Progenitor cell of endocrine pancreas (in vitro differentiated cells): ENCODE measurements at regions not wholly inside any gene's neighbourhood (a gene's known extent, or its start where the extent isn't known, plus 50 kb on each side); places are given as distances from the start of the nearest gene placed in this dataset.
A peak's percentile ranks its signal among the peaks of the same experiment; 100 is the strongest.

Experiments
- DNase-seq: peaks from one replicate; pipeline ENCODE4 v3.0.0; 2021; ENCODE audit warnings: low spot score; ENCODE audit not compliant: unreplicated experiment
- H3K27ac Mint-ChIP-seq: 2 replicates; pipeline ENCODE4 v1.8.0; 2021; ENCODE audit warnings: mild to moderate bottlenecking, moderate library complexity, mixed read lengths
- H3K27me3 Mint-ChIP-seq: 2 replicates; pipeline ENCODE4 v1.8.0; 2021; ENCODE audit warnings: mixed read lengths
- H3K36me3 Mint-ChIP-seq: 2 replicates; pipeline ENCODE4 v1.8.0; 2022; ENCODE audit warnings: mixed read lengths; ENCODE audit not compliant: insufficient read depth
- H3K4me1 Mint-ChIP-seq: 2 replicates; pipeline ENCODE4 v1.8.0; 2021; ENCODE audit warnings: low read depth, mixed read lengths
- H3K4me3 Mint-ChIP-seq: 2 replicates; pipeline ENCODE4 v1.8.0; 2021; ENCODE audit warnings: low read depth, mild to moderate bottlenecking, moderate library complexity, mixed read lengths
- H3K9me3 Mint-ChIP-seq: 2 replicates; pipeline ENCODE4 v1.8.0; 2021; ENCODE audit warnings: low read depth, mixed read lengths
- CTCF ChIP-seq: fragments of 200-600 bp; sonication (generic); IDR thresholded peaks from one replicate; pipeline ENCODE4 v1.5.0; 2021; ENCODE audit warnings: antibody characterized with exemption, mild to moderate bottlenecking; ENCODE audit not compliant: unreplicated experiment

DNA sequence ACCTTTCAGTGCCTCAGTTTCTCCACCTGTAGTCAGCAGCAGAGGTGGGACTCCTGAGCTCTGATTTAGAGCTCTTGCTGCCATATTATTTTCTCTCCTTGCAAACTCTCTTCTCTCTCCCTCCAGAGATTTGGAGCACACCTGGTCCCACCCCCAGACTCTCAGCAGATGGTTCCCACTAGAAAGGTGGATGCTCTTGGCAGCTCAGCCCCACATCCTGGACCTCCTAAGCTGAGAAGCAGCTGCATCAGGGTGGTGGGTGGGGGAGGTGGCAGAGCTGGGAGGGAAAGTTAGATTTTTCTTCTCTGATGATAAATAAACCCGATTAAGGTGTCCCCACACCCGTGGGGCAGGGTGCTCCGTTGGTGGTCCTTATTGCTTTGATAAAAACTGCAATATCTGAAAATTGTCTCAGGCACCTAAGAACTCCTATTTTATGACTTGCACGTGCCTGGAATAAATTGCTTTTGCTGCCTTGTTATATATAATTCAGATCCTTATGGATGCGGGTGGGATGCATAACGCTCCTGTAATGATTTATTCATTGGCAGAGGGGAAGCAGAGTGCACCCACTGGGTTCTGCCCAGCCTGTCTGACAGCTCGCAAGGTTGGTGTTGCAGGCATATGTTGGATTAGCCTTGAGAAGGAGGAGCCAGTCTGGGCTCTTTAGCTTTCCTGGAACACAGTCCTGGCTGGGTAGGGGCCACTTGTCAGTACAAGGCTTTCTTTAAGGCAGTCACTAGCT, 214.2 kb downstream of the SUDS3 start:
- Mint-ChIP-seq H3K4me3 (no peak overlapping the region), H3K4me1 (no peaks in the 10 kb centered on the region), H3K27me3 (peaks cover 11% of the 10 kb centered on the region), H3K9me3 (no peaks in the 10 kb centered on the region), H3K27ac (no peak overlapping the region), H3K36me3 (no peaks in the 10 kb centered on the region)
- no peak for DNase-seq
- TF ChIP-seq CTCF: no peak

DNA sequence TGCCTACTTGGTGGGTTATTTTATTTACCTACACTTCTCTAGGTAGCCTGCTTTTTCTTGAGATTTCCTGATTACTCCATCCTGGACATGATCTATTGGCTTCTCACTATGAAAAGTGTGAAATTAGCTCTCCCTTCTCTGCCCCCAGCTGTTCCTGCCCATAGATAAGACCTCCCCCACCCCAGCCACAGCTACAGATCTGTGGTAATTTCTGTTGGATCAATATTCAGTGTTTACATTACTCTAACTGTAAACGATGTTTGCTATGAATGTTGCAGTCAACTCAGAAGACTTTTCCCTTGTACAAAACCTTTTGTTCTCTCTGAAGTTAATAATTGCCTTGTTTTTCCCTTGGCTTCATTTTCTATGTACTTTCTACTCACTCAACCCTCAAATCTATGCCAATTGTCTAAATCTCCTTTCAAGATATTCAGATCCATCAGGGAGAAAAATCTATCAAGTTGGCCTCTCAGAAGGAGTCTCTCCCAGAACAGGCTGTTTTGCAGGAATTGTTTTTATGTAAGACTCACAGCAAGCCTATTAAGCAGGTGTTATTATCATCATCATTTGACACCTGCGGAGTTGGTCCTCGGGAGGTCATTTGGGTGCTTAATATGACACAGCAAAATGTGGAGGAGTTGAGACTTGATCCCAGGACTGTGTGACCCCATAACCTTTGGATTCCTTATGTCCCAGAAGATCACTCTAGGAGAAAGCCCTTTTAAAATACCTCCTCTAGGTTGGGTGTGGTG, 227.4 kb downstream of the SUDS3 start:
- Mint-ChIP-seq H3K9me3 (peaks cover 3% of the 10 kb centered on the region), H3K27ac (peak overlapping the region; percentile 93), H3K27me3 (no peaks in the 10 kb centered on the region), H3K4me1 (peaks cover 39% of the 10 kb centered on the region), H3K36me3 (no peaks in the 10 kb centered on the region), H3K4me3 (peak overlapping the region; percentile 35)
- DNase-seq: no peak
- no peak for TF ChIP-seq CTCF

DNA sequence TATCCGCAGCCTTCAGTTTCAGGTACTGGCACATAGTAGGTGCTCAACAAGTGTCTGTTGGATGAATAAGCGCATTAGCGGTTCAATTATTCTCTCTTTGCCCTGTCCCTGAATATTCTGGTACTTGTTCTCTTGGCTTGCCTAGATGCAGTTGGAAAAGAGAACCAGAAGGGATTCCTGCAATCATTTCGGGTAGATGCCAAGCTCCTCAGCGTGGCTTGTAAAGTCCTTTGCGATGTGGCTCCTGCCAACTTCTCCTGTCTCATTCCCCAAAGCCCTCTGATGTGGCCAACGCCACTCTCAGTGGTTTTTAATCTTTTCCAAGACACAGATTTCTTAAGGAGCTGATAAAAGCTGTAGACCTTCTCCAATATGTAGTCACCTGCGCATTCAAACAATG, 230.3 kb downstream of the SUDS3 start:
- TF ChIP-seq CTCF: no peak
- Mint-ChIP-seq H3K27me3 (no peaks in the 10 kb centered on the region), H3K36me3 (no peaks in the 10 kb centered on the region), H3K9me3 (peaks cover 3% of the 10 kb centered on the region), H3K4me1 (peaks cover 50% of the 10 kb centered on the region), H3K27ac (no peak overlapping the region), H3K4me3 (no peak overlapping the region)
- no peak for DNase-seq

DNA sequence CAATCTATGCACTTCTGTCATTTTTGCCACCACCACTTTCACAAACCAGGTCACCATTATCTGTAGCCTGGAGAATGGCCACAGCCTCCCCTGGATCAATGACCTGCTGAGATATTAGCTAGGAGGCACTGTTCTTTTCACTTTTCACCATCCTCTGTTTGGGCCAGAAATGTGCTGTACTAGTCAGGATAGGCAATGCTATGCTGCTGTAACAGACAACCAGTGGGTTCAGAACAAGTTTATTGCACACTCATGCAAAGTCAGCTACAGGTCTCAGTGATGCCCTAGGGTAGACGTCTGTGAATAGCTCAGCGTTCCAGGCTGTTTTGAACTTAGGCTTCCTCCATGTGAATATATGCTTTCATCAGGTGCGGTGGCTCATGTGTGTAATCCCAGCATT, 231.5 kb downstream of the SUDS3 start:
- no peaks in the 10 kb centered on the region for H3K36me3 Mint-ChIP-seq
- peaks cover 49% of the 10 kb centered on the region for H3K4me1 Mint-ChIP-seq
- H3K9me3 Mint-ChIP-seq: peaks cover 5% of the 10 kb centered on the region
- H3K4me3 Mint-ChIP-seq: no peak overlapping the region
- no peak for TF ChIP-seq CTCF
- H3K27ac Mint-ChIP-seq: peak overlapping the region; percentile 74
- no peak for DNase-seq
- H3K27me3 Mint-ChIP-seq: no peaks in the 10 kb centered on the region

- no peaks in the 10 kb centered on the region for H3K27me3 Mint-ChIP-seq
- no peak for DNase-seq
- H3K9me3 Mint-ChIP-seq: peaks cover 13% of the 10 kb centered on the region
- H3K27ac Mint-ChIP-seq: peak overlapping the region; percentile 74
- H3K36me3 Mint-ChIP-seq: peaks cover 7% of the 10 kb centered on the region
- H3K4me3 Mint-ChIP-seq: no peak overlapping the region
- TF ChIP-seq CTCF: no peak
- H3K4me1 Mint-ChIP-seq: peaks cover 41% of the 10 kb centered on the region
Observed at GRCh38 chr12:118608770-118609344, 232.5 kb downstream of the SUDS3 start.
